H9 (cell line): ENCODE measurements at regions not wholly inside any gene's neighbourhood (a gene's known extent, or its start where the extent isn't known, plus 50 kb on each side); places are given as distances from the start of the nearest gene placed in this dataset.

Source experiments
- DNase-seq: peaks from one replicate; pipeline ENCODE4 v3.0.0-alpha.2; 2017
- H2AFZ ChIP-seq: one replicate; pipeline ENCODE4 v1.6.1; 2013; ENCODE audit warnings: mild to moderate bottlenecking, low read length, control low read depth, moderate library complexity
- H2AK5ac ChIP-seq: 2 replicates; pipeline ENCODE4 v1.6.1; 2013; ENCODE audit warnings: low read length, control low read depth, mixed read lengths; ENCODE audit not compliant: insufficient read length
- H2BK120ac ChIP-seq: one replicate; pipeline ENCODE4 v1.6.1; 2013; ENCODE audit warnings: low read depth, mild to moderate bottlenecking, low read length, control low read depth, inconsistent platforms; ENCODE audit not compliant: poor library complexity, severe bottlenecking
- H2BK12ac ChIP-seq: 2 replicates; pipeline ENCODE4 v1.6.1; 2013; ENCODE audit warnings: low read length, control low read depth, mixed read lengths, low read depth; ENCODE audit not compliant: insufficient read length
- H2BK15ac ChIP-seq: 2 replicates; pipeline ENCODE4 v1.6.1; 2013; ENCODE audit warnings: low read depth, low read length, control low read depth
- H2BK20ac ChIP-seq: one replicate; pipeline ENCODE4 v1.6.1; 2013; ENCODE audit warnings: low read depth, mild to moderate bottlenecking, low read length, control low read depth, inconsistent platforms; ENCODE audit not compliant: poor library complexity, severe bottlenecking
- H2BK5ac ChIP-seq: 2 replicates; pipeline ENCODE4 v1.6.1; 2013; ENCODE audit warnings: low read length, control low read depth, mixed read lengths; ENCODE audit not compliant: insufficient read length
- H3K14ac ChIP-seq: 2 replicates; pipeline ENCODE4 v1.6.1; 2013; ENCODE audit warnings: low read length, control low read depth; ENCODE audit not compliant: insufficient read depth
- H3K18ac ChIP-seq: 2 replicates; pipeline ENCODE4 v1.6.1; 2013; ENCODE audit warnings: low read depth, mild to moderate bottlenecking, mixed read lengths, low read length, control low read depth; ENCODE audit not compliant: insufficient read length
- H3K23ac ChIP-seq: 2 replicates; pipeline ENCODE4 v1.6.1; 2013; ENCODE audit warnings: low read length, control low read depth, mixed read lengths, low read depth; ENCODE audit not compliant: insufficient read length
- H3K23me2 ChIP-seq: 2 replicates; pipeline ENCODE4 v1.6.1; 2013; ENCODE audit warnings: low read depth, mild to moderate bottlenecking, mixed read lengths, low read length, control low read depth; ENCODE audit not compliant: insufficient read length, poor library complexity, severe bottlenecking
- H3K27ac ChIP-seq: 2 replicates; pipeline ENCODE4 v1.5.1; 2013; ENCODE audit warnings: low read length, control low read depth, mixed read lengths, low read depth; ENCODE audit not compliant: insufficient read length
- H3K27me3 ChIP-seq: 2 replicates; pipeline ENCODE4 v1.6.1; 2013; ENCODE audit warnings: low read length, control low read depth, inconsistent platforms; ENCODE audit not compliant: insufficient read depth
- H3K4ac ChIP-seq: 2 replicates; pipeline ENCODE4 v1.6.1; 2013; ENCODE audit warnings: low read depth, mild to moderate bottlenecking, control low read depth, inconsistent platforms, low read length, moderate library complexity
- H3K4me1 ChIP-seq: 2 replicates; pipeline ENCODE4 v1.6.1; 2013; ENCODE audit warnings: low read length, control low read depth, inconsistent platforms; ENCODE audit not compliant: insufficient read depth
- H3K4me2 ChIP-seq: 2 replicates; pipeline ENCODE4 v1.6.1; 2013; ENCODE audit warnings: low read length, control low read depth, mixed read lengths; ENCODE audit not compliant: insufficient read length, insufficient read depth
- H3K56ac ChIP-seq: 2 replicates; pipeline ENCODE4 v1.6.1; 2013; ENCODE audit warnings: low read depth, mild to moderate bottlenecking, mixed read lengths, low read length, control low read depth; ENCODE audit not compliant: insufficient read length
- H3K79me1 ChIP-seq: 2 replicates; pipeline ENCODE4 v1.6.1; 2013; ENCODE audit warnings: low read depth, mild to moderate bottlenecking, moderate library complexity, low read length, control low read depth, inconsistent platforms; ENCODE audit not compliant: insufficient read depth, poor library complexity, severe bottlenecking
- H3K79me2 ChIP-seq: 2 replicates; pipeline ENCODE4 v1.6.1; 2013; ENCODE audit warnings: low read length, control low read depth, inconsistent platforms; ENCODE audit not compliant: insufficient read depth
- H3K9ac ChIP-seq: 2 replicates; pipeline ENCODE4 v1.6.1; 2013; ENCODE audit warnings: low read length, control low read depth, mixed read lengths; ENCODE audit not compliant: insufficient read length; ENCODE audit errors: extremely low read depth
- H3K9me3 ChIP-seq: one replicate; pipeline ENCODE4 v1.6.1; 2013; ENCODE audit warnings: low read depth, low read length, inconsistent platforms; ENCODE audit not compliant: control insufficient read depth
- H3T11ph ChIP-seq: one replicate; pipeline ENCODE4 v1.6.1; 2013; ENCODE audit warnings: mild to moderate bottlenecking, low read length, control low read depth, inconsistent platforms
- H4K20me1 ChIP-seq: one replicate; pipeline ENCODE4 v1.6.1; 2013; ENCODE audit not compliant: control insufficient read depth, insufficient read length, insufficient read depth
- H4K5ac ChIP-seq: 2 replicates; pipeline ENCODE4 v1.6.1; 2013; ENCODE audit warnings: low read depth, mild to moderate bottlenecking, mixed read lengths, low read length, control low read depth; ENCODE audit not compliant: insufficient read length
- H4K8ac ChIP-seq: replicated peaks from 2 replicates; pipeline ENCODE4 v1.6.1; 2013; ENCODE audit warnings: low read length, control low read depth, mixed read lengths, low read depth; ENCODE audit not compliant: insufficient read length
- H4K91ac ChIP-seq: 2 replicates; pipeline ENCODE4 v1.6.1; 2013; ENCODE audit warnings: low read depth, mild to moderate bottlenecking, moderate library complexity, mixed read lengths, low read length, control low read depth; ENCODE audit not compliant: insufficient read length
- H3K27ac Mint-ChIP-seq, 3 experiments: 2 replicates in 2 of 3; 3 replicates in 1 of 3; pipeline ENCODE4 v1.8.0; 2020 to 2021; ENCODE audit warnings: mixed read lengths in 3 of 3, mild to moderate bottlenecking in 1 of 3, moderate library complexity in 1 of 3
- H3K27me3 Mint-ChIP-seq: 2 replicates; pipeline ENCODE4 v1.8.0; 2021; ENCODE audit warnings: low read depth, mild to moderate bottlenecking, moderate library complexity, mixed read lengths
- H3K36me3 Mint-ChIP-seq, 3 experiments: 2 replicates in 2 of 3; 3 replicates in 1 of 3; pipeline ENCODE4 v1.8.0; 2020 to 2021; ENCODE audit warnings: low read depth in 3 of 3, mixed read lengths in 3 of 3; ENCODE audit not compliant: insufficient read depth in 1 of 3
- H3K4me1 Mint-ChIP-seq, 2 experiments: 2 replicates each; pipeline ENCODE4 v1.8.0; 2020; ENCODE audit warnings: mixed read lengths in 2 of 2
- H3K4me3 Mint-ChIP-seq, 2 experiments: 2 replicates in 1 of 2; 3 replicates in 1 of 2; pipeline ENCODE4 v1.8.0; 2020 to 2021; ENCODE audit warnings: mild to moderate bottlenecking in 2 of 2, mixed read lengths in 2 of 2, moderate library complexity in 1 of 2
- H3K9me3 Mint-ChIP-seq, 2 experiments: 2 replicates in 1 of 2; 3 replicates in 1 of 2; pipeline ENCODE4 v1.8.0; 2020; ENCODE audit warnings: mild to moderate bottlenecking in 2 of 2, mixed read lengths in 2 of 2, moderate library complexity in 1 of 2
- CTCF ChIP-seq: fragments of 200-600 bp; sonication (generic); conservative IDR thresholded peaks from 3 replicates; pipeline ENCODE4 v1.8.0; 2021; ENCODE audit warnings: antibody characterized with exemption, mild to moderate bottlenecking
- WGBS: extraction: QIAGEN DNeasy Blood & Tissue Kit; methylation state at CpG from one replicate; pipeline ENCODE4 v1.1.7; 2013; ENCODE audit warnings: missing lambda C conversion rate, low lambda C conversion rate, mixed read lengths; ENCODE audit not compliant: insufficient read length; ENCODE audit errors: extremely low coverage; 5-methylcytosine and 5-hydroxymethylcytosine counted together

DNA sequence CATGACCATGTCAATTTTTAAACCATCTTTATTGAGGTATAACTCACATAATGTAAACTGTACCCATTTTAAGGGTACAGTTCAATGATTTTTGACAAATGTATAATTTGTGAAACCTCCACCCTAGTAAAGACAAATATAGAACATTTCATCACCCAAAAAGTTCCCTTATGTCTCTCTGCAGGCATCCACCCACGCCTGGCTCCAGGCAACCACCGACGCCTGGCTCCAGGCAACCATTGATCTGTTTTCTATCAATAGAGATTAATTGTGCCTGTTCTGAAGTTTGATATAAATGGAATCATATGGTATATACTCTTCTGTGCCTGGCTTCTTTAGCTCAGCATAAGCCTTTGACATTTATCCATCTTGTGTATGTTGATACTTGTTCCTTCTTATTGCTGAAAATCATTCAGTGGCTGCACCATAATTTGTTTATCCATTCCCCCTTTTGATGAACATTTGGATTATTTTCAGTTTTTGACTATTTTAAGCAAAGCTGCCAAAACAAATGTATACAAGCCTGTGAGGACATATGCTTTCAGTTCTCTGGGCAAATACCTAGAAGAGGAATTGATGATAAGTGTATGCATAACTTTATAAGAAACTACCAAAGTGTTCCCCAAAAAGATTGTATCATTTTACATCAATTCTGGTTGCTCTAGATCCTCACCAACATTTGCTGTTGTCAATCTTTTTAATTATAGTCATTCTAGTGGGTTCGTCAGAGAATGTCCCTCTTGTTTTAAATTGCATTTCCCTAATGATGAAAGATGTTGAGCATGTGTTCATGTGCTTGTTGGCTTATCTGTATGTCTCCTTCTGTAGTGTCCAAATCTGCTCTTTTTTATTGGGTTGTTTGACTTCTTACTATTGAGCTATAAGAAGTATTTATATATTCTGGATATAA lies 55.7 kb upstream of the HECTD2 start:
- no peaks in the 10 kb centered on the region for H3K4me1 ChIP-seq
- H2BK120ac ChIP-seq, result no peak overlapping the region
- no peaks in the 10 kb centered on the region for H3K79me2 ChIP-seq
- no peak overlapping the region for H2BK12ac ChIP-seq
- WGBS, result no CpG with 5 or more reads among the region's 4 CpGs
- H4K20me1 ChIP-seq, result no peaks in the 10 kb centered on the region
- no peak overlapping the region for H3T11ph ChIP-seq
- H2AFZ ChIP-seq, result no peak overlapping the region
- H2BK5ac ChIP-seq, result no peak overlapping the region
- no peaks in the 10 kb centered on the region for H3K79me1 ChIP-seq
- H3K27me3 ChIP-seq, result no peaks in the 10 kb centered on the region
- no peak overlapping the region for H4K8ac ChIP-seq
- no peaks in the 10 kb centered on the region for H3K9me3 ChIP-seq
- H4K5ac ChIP-seq, result no peak overlapping the region
- no peak for DNase-seq
- Mint-ChIP-seq H3K27me3 (no peaks in the 10 kb centered on the region), H3K9me3 (no peaks in the 10 kb centered on the region), H3K4me3 (no peak overlapping the region), H3K27ac (no peak overlapping the region), H3K36me3 (no peaks in the 10 kb centered on the region), H3K4me1 (peaks cover 0 to 2% of the 10 kb centered on the region in 2 experiments; a peak in 3 of 4 replicates)
- H3K23ac ChIP-seq, result no peak overlapping the region
- no peak overlapping the region for H4K91ac ChIP-seq
- no peak overlapping the region for H3K56ac ChIP-seq
- H2AK5ac ChIP-seq, result no peak overlapping the region
- no peak overlapping the region for H3K18ac ChIP-seq
- H2BK15ac ChIP-seq, result no peak overlapping the region
- H3K23me2 ChIP-seq, result no peaks in the 10 kb centered on the region
- H2BK20ac ChIP-seq, result no peak overlapping the region
- no peak overlapping the region for H3K9ac ChIP-seq
- no peak for TF ChIP-seq CTCF
- H3K14ac ChIP-seq, result no peak overlapping the region
- H3K4me2 ChIP-seq, result no peak overlapping the region
- H3K4ac ChIP-seq, result no peak overlapping the region
- no peak overlapping the region for H3K27ac ChIP-seq
